ENCODE measurements at regions not wholly inside any gene's neighbourhood (a gene's known extent, or its start where the extent isn't known, plus 50 kb on each side); places are given as distances from the start of the nearest gene placed in this dataset.

DNA sequence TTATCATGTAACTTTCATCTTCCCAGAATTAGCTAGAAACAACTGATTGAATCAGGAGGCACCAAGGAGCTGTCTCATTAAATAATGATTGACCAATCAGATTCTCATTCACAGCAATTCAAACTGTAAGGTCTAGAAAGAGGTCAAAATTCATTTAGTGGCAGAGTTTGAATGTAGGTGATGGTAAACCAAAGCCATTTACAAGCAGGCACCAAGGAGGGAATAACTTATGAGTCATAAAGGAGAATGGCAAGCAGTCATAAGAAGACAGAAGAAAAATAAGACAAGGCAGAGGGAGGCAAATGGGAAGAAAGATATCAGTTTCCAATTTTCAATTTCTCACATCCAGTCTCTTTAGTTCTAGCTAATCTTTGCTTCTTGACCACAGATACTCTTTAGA, 52.9 kb upstream of the DEFB112 start:
- H3K9me3 ChIP-seq (replicated peaks) = no peaks in the 10 kb centered on the region
- no peak overlapping the region for H3K27ac ChIP-seq (replicated peaks)
- no peaks in the 10 kb centered on the region for H3K36me3 ChIP-seq
- no peak for DNase-seq
- intact Hi-C loops (cut with micrococcal nuclease) = no loop called here
- no peaks in the 10 kb centered on the region for H3K4me1 ChIP-seq
- no peak overlapping the region for H3K4me3 ChIP-seq
- peaks cover 7% of the 10 kb centered on the region for H3K27me3 ChIP-seq (ENCODE audit: low read depth)
- TF ChIP-seq, protein P1, sequence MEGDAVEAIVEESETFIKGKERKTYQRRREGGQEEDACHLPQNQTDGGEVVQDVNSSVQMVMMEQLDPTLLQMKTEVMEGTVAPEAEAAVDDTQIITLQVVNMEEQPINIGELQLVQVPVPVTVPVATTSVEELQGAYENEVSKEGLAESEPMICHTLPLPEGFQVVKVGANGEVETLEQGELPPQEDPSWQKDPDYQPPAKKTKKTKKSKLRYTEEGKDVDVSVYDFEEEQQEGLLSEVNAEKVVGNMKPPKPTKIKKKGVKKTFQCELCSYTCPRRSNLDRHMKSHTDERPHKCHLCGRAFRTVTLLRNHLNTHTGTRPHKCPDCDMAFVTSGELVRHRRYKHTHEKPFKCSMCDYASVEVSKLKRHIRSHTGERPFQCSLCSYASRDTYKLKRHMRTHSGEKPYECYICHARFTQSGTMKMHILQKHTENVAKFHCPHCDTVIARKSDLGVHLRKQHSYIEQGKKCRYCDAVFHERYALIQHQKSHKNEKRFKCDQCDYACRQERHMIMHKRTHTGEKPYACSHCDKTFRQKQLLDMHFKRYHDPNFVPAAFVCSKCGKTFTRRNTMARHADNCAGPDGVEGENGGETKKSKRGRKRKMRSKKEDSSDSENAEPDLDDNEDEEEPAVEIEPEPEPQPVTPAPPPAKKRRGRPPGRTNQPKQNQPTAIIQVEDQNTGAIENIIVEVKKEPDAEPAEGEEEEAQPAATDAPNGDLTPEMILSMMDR (IDR thresholded peaks at IDR 0.05; ENCODE audit: borderline replicate concordance) = no peak

DNA sequence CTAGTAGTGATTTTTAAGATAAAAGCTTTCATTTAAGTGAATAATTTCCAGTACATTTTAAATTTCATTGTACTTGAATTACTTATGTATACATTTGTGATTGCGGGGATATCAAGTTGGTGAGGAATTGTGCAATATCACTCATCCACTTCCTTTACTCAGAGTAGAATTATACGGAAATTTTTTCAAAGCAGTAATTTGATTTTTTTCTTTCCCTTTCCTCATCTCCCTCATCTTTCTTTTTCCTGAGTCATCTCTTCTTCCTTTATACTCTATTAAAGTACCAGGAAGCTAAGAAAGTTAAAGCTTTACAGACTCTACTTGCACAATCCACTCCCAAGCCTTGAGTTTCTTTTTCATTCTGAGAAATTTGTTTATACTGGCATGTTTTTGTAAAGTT, 60.9 kb upstream of the DEFB112 start:
- DNase-seq = no peak
- no peak overlapping the region for H3K27ac ChIP-seq (replicated peaks)
- TF ChIP-seq, protein P1 (IDR thresholded peaks at IDR 0.05; ENCODE audit: borderline replicate concordance) = no peak
- no peaks in the 10 kb centered on the region for H3K27me3 ChIP-seq (ENCODE audit: low read depth)
- no peak overlapping the region for H3K4me3 ChIP-seq
- no peaks in the 10 kb centered on the region for H3K4me1 ChIP-seq
- no peaks in the 10 kb centered on the region for H3K36me3 ChIP-seq
- intact Hi-C loops (cut with micrococcal nuclease) = no loop called here
- no peaks in the 10 kb centered on the region for H3K9me3 ChIP-seq (replicated peaks)

DNA sequence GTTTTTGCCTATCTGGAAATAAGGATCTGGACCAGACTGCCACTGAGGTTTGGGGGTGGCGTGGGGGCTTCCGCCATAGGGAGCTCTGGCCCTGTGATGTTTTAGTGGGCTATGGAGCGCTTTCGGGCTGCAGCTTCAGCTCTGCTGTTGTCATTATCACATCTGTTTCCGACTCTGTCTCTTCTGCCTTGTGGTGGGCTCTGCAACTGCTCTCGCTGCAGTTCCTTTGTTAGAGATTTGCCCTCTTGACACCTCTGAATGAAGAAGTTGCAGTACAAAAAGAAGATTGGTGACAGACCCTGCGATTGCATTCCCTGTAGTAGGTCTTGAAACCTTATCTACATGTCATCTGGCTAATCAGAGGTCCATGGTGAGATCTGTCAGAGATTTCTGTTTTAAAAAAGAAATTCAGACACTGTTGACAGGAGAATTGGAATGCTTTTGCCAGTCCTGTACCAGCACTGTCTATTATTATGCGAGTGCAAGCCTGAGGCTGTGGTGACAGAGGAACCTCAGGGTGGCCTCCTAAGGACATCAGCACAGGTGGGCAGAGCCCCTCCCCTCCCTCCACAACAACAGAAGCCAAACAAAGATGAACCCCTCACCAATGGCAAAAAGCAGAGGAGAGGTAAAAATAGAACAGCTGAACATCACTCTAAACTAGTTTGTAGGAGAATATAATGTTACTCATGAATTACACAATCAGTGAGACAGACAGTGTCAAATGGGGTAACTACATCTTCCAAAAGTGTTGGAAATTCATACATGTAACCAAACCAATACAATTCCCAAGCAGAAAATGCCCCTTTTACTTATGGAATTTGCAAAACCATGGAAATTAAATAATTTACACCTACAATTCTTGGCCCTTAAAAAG, 63.5 kb upstream of the DEFB112 start:
- Histone ChIP-seq H3K27me3 (ENCODE audit: low read depth) (peaks cover 5% of the 10 kb centered on the region), H3K36me3 (no peaks in the 10 kb centered on the region), H3K4me1 (no peaks in the 10 kb centered on the region), H3K4me3 (no peak overlapping the region), H3K27ac (replicated peaks) (no peak overlapping the region), H3K9me3 (replicated peaks) (no peaks in the 10 kb centered on the region)
- no peak for DNase-seq
- intact Hi-C loops (cut with micrococcal nuclease) = no loop called here
- TF ChIP-seq, protein P1 (IDR thresholded peaks at IDR 0.05; ENCODE audit: borderline replicate concordance) = no peak

DNA sequence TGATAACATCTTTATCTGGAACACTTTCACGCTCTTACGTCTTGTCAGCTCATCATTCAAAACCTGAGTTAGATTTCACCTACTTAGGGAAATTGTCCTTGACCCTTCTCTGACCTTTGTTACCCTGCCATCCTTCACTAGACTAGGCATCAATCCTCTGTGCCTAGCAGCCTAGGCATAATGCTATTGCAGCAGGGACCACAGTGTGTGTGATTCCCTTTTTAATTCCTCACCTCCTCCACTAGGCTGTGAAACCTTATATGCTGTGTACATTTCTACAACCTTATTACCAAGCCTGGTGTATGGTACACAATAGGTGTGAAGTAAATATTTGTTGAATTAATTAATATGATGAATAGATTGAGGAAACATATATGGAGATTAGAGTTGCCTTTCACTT, 66.7 kb upstream of the DEFB112 start:
- H3K36me3 ChIP-seq = no peaks in the 10 kb centered on the region
- intact Hi-C loops (cut with micrococcal nuclease) = no loop called here
- TF ChIP-seq, protein P1 (IDR thresholded peaks at IDR 0.05; ENCODE audit: borderline replicate concordance) = no peak
- no peaks in the 10 kb centered on the region for H3K4me1 ChIP-seq
- no peaks in the 10 kb centered on the region for H3K9me3 ChIP-seq (replicated peaks)
- H3K27me3 ChIP-seq (ENCODE audit: low read depth) = peaks cover 9% of the 10 kb centered on the region
- no peak overlapping the region for H3K4me3 ChIP-seq
- no peak for DNase-seq
- no peak overlapping the region for H3K27ac ChIP-seq (replicated peaks)

DNA sequence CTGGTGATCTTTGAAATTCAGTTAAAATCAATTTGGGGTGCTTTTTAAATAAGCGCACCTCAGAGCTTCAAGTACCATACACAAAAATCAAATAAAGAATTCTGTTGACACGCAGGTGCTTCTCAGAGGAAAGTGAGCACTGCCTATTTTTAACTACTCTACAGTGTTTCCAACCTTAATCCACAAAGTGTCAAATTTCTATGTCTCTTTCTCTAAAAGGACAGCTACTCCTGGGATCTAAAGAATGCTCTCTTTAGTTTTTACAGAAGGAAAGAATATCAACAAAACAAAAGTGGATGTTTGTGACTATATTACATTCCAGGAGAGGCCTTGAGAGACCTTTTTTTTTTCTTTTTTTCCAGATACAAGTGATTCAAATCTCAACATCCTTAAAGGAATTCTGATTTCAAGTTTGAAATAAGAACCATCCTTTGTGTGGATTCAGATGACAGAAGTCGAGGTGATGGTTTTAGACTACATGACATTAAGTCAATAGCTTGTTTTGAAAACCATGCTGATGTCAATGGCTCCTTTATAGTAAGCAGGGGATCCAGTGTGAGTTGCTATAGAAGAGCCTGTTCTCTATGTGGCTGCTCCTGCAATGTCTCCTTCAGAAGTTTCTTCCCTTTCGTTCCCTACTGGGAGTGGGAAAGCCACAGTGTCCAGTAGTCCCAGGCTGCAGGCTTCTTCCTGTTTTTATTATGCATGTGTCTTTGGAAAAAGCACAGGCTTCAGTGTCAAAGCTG, 67.2 kb upstream of the DEFB112 start:
- Histone ChIP-seq H3K36me3 (no peaks in the 10 kb centered on the region), H3K4me3 (no peak overlapping the region), H3K9me3 (replicated peaks) (no peaks in the 10 kb centered on the region), H3K27me3 (ENCODE audit: low read depth) (peaks cover 9% of the 10 kb centered on the region), H3K27ac (replicated peaks) (no peak overlapping the region), H3K4me1 (no peaks in the 10 kb centered on the region)
- no peak for DNase-seq
- intact Hi-C loops (cut with micrococcal nuclease) = no loop called here
- TF ChIP-seq, protein P1 (IDR thresholded peaks at IDR 0.05; ENCODE audit: borderline replicate concordance) = no peak
